ENCODE measurements at regions not wholly inside any gene's neighbourhood (a gene's known extent, or its start where the extent isn't known, plus 50 kb on each side); places are given as distances from the start of the nearest gene placed in this dataset.

- intact Hi-C loops (cut with DNase I) = loop anchor here (10.0 kb wide), 1 partner anchor 1073 kb away; no protein-coding TSS in a partner anchor
- no peaks in the 10 kb centered on the region for H3K36me3 ChIP-seq
- TF ChIP-seq POLR2A (IDR thresholded peaks at IDR 0.05) (no peak), POLR2AphosphoS5 (IDR thresholded peaks at IDR 0.05; ENCODE audit: insufficient read depth in 1 of 2, low read depth in 1 of 2) (no peak), CTCF (IDR thresholded peaks at IDR 0.05) (no peak)
Observed at GRCh38 chr7:46387646-46388045, 466.6 kb upstream of the IGFBP3 start.

DNA sequence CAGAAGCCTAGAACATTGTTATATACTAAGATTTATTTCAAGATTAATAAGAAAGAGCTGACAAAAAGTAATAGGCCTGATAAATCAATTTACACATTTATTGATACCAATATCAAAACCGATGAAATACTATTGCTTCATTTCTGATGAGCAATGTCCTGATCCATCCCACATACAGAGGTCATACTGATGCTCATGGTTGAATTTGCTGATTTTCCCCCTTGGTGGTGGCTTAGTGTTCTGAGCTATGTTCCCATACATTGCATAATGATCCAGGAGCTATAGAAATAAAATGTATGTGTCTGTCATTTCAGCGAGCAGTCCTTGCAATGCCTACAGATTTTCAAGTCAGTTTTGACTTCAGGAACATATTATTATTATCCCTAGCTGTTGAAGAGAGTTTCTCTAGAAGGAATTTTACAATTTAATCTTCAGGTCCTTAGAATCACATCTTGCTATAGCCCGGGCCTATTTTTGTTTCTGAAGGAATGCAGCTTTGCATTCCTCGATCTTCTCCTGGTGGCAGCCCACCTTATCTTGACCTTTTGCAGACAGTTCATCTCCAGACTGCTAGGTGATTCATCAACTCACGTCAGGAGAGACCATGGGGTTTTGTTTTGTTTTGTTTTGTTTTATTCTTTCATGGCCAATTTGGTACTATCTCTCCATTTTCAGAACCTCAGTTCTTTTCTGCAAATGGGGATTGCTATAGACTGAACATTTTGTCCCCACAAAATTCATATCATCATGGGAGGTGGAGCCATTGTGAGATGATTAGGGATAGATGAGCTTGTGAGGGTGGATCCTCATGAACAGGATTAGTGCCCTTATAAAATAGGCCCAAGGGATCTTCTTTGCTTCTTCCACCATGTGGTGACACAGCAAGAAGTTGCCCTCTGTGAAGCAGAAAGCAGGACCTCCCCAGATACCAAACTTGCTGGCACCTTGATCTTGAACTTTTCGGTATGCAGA is 465.6 kb upstream of the IGFBP3 start:
- Histone ChIP-seq H3K36me3 (no peaks in the 10 kb centered on the region), H3K9me3 (peaks cover 3% of the 10 kb centered on the region), H3K27ac (no peak overlapping the region), H3K4me3 (no peak overlapping the region), H3K27me3 (no peaks in the 10 kb centered on the region), H3K4me1 (peaks cover 11% of the 10 kb centered on the region)
- no peak for TF ChIP-seq POLR2A (IDR thresholded peaks at IDR 0.05)
- TF ChIP-seq POLR2AphosphoS5 (IDR thresholded peaks at IDR 0.05; ENCODE audit: insufficient read depth in 1 of 2, low read depth in 1 of 2) = no peak
- TF ChIP-seq CTCF (IDR thresholded peaks at IDR 0.05) = no peak
- DNase-seq (ENCODE audit: extremely low spot score in 2 of 2) = no peak
- intact Hi-C loops (cut with DNase I) = loop anchor here (10.0 kb wide), 1 partner anchor 1072 kb away; no protein-coding TSS in a partner anchor

More at GRCh38 chr7:46387646-46388045, 466.6 kb upstream of the IGFBP3 start:
- H3K27me3 ChIP-seq = no peaks in the 10 kb centered on the region
- H3K27ac ChIP-seq = no peak overlapping the region
- no peak for DNase-seq (ENCODE audit: extremely low spot score in 2 of 2)
- peaks cover 18% of the 10 kb centered on the region for H3K4me1 ChIP-seq
- H3K4me3 ChIP-seq = no peak overlapping the region
- no peaks in the 10 kb centered on the region for H3K9me3 ChIP-seq

GRCh38 chr7:46385662-46386309 is 464.7 kb upstream of the IGFBP3 start:
- intact Hi-C loops (cut with DNase I) = loop anchor here (10.0 kb wide), 1 partner anchor 1071 kb away; no protein-coding TSS in a partner anchor
- no peak for DNase-seq (ENCODE audit: extremely low spot score in 2 of 2)
- Histone ChIP-seq H3K4me1 (peaks cover 7% of the 10 kb centered on the region), H3K27me3 (no peaks in the 10 kb centered on the region), H3K36me3 (no peaks in the 10 kb centered on the region), H3K9me3 (peaks cover 3% of the 10 kb centered on the region), H3K4me3 (no peak overlapping the region), H3K27ac (no peak overlapping the region)
- TF ChIP-seq CTCF (IDR thresholded peaks at IDR 0.05) (no peak), POLR2A (IDR thresholded peaks at IDR 0.05) (no peak), POLR2AphosphoS5 (IDR thresholded peaks at IDR 0.05; ENCODE audit: insufficient read depth in 1 of 2, low read depth in 1 of 2) (no peak)

- no peak for DNase-seq (ENCODE audit: extremely low spot score in 2 of 2)
- intact Hi-C loops (cut with DNase I) = loop anchor here (10.0 kb wide), 1 partner anchor 1069 kb away; no protein-coding TSS in a partner anchor
- Histone ChIP-seq H3K36me3 (no peaks in the 10 kb centered on the region), H3K27me3 (no peaks in the 10 kb centered on the region), H3K4me3 (no peak overlapping the region), H3K9me3 (peaks cover 3% of the 10 kb centered on the region), H3K27ac (no peak overlapping the region), H3K4me1 (no peaks in the 10 kb centered on the region)
- TF ChIP-seq POLR2AphosphoS5 (IDR thresholded peaks at IDR 0.05; ENCODE audit: insufficient read depth in 1 of 2, low read depth in 1 of 2) (no peak), POLR2A (IDR thresholded peaks at IDR 0.05) (no peak), CTCF (IDR thresholded peaks at IDR 0.05) (no peak)
Observed at GRCh38 chr7:46383605-46384004, 462.5 kb upstream of the IGFBP3 start.
